LoVo (cell line): ENCODE measurements at regions not wholly inside any gene's neighbourhood (a gene's known extent, or its start where the extent isn't known, plus 50 kb on each side); places are given as distances from the start of the nearest gene placed in this dataset.

Experiments used
- DNase-seq: peaks from one replicate; pipeline ENCODE4 v3.0.0-alpha.2; 2016; ENCODE audit warnings: low spot score

GRCh38 chr1:106680216-106680615, 376.3 kb upstream of the PRMT6 start:
- no peak for DNase-seq

GRCh38 chr1:106680776-106681344, 375.6 kb upstream of the PRMT6 start:
- no peak for DNase-seq

- no peak for DNase-seq
These were observed 374.4 kb upstream of the PRMT6 start for GRCh38 chr1:106681939-106682522.

GRCh38 chr1:106688446-106688845, 368.0 kb upstream of the PRMT6 start:
- no peak for DNase-seq

DNA sequence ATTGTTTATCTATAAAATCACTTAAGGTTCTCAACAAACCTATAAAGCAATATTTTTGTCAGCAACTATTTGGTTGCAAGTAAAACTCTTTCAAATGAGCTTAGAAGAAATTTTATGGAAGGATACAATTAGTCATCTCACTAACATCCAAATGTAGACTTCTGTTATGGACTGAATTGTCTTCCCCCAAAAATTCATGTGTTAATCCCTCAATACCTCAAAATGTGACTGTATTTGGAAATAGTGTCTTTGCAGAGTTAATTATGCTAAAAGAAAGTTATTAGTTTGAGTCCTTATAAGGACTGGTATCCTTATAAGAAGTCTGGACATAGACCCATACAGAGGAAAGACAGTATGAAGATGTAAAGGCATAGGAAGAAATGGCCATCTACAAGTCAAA, 357.8 kb upstream of the PRMT6 start:
- no peak for DNase-seq

GRCh38 chr1:106699433-106699832, 357.0 kb upstream of the PRMT6 start:
- DNase-seq, result no peak

- no peak for DNase-seq
These were observed 356.3 kb upstream of the PRMT6 start for GRCh38 chr1:106700211-106700610.

GRCh38 chr1:106705971-106706370, 350.5 kb upstream of the PRMT6 start:
- DNase-seq, result no peak

DNA sequence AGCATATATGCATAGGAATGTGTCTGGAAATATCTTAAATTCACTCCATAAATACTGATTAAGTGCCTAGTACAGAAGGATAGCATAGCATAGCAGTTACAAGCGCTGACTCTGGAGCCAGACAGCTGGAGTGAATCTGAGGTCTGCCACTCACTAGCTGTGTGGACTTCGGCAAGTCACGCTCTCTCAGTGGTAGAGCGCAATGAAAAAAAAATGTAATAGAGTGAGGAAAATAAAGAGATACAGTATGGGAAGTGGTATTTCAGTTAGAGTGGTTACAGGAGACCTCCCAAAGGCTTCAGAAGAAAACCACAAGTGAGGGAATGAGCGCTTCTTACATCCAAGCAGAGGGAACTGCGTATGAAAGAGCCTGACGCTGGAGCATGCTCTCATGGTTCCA, 338.9 kb upstream of the PRMT6 start:
- DNase-seq, result no peak

- no peak for DNase-seq
These were observed 334.7 kb upstream of the PRMT6 start for GRCh38 chr1:106721790-106722189.

- no peak for DNase-seq
These were observed 334.0 kb upstream of the PRMT6 start for GRCh38 chr1:106722466-106722865.

GRCh38 chr1:106727171-106727570, 329.3 kb upstream of the PRMT6 start:
- no peak for DNase-seq

- no peak for DNase-seq
These were observed 309.9 kb upstream of the PRMT6 start for GRCh38 chr1:106746448-106747085.

DNA sequence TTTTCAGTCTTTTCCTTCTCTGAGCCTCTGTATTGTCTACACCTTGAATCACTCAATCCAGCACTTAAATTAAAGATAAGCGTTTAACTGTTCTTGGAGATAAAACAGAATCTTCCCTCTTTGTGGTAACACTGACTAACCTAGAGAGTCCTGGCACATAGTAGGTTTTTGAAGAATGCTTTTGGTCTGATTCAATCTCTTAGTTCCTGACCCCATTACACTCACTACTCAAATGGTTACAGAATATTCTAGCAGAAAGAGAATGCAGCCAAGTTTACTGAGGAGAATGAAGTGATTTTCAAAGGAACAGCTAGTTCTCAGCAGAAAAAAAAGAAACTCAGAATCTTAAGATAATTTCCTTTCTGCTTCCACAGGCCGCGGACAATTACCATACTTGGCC, 309.2 kb upstream of the PRMT6 start:
- no peak for DNase-seq

- no peak for DNase-seq
These were observed 308.7 kb upstream of the PRMT6 start for GRCh38 chr1:106747791-106748190.

DNA sequence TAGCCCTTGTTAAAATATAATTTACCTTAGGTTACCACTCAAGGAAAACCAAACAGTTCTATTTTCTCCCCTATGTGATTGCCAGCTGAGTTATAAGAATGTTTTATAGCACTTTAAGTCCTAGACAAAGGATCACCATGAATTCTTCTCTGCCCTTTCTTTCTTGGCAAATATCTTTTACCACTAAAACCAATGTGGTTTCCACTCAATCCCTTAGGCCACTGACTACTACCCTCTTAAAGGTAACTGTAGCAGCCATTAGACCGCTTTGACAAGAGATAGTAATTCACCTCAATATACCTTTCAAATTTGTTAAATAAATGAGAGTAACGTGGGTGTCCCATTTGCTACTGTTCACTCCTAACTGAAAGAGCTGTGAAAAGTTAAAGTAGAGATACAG, 307.9 kb upstream of the PRMT6 start:
- DNase-seq, result no peak

DNA sequence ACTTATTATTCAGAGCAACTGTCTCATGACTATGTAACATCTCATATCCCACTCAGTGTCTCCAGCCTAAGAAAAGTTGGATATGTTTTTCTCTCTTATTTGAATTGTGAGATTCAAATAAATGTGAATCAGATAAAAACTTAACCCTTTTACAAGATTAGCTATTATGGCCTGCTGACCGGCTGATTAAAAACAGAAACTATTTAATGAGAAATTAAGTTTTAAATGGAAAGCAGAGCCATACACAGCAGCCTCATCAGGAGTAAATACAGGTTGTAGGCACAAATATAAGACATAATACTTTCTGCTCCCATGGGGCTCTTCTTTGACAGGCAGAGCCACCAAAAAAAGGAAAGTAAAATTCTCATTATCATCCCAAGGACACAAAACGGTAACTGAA, 307.0 kb upstream of the PRMT6 start:
- DNase-seq, result no peak

DNA sequence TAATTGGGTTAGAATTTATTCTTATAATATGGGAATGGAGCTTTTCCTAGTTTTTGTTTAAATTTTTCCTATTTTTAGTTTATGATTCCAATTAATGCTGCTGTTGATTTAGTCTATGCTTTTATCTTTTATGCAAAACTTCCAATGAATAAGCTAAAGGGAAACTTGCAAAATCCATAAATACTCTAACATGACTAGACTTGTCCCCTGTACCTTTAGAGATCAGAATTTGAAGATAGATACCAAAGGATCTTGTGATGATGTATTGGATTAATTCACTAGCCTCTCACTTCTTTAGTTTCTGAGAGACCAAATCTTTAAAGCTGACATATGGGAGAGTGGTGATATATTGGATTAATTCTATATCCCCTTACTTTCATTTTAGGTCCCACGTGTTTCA, 306.6 kb upstream of the PRMT6 start:
- DNase-seq, result no peak

GRCh38 chr1:106751002-106751401, 305.5 kb upstream of the PRMT6 start:
- DNase-seq, result no peak

DNA sequence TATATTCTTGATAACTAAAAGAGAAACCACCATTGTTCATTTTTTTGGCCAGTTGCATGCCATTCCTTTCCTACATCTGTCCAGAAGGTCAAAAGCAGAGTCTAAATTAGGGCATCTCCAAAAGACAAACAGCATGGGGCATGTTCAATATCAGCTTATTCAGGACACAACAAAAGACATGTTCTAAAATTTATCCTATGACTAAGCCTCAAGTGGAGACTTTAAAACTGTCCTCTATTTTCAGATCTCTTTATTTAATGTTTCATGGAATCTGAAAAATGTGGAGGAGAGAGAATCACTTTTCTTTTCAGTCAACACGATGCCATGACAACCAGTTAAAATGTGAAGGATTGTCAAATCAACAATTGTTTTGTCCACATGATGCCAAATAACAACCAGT, 303.4 kb upstream of the PRMT6 start:
- DNase-seq, result no peak

- DNase-seq, result no peak
These were observed 301.5 kb upstream of the PRMT6 start for GRCh38 chr1:106754957-106755356.

DNA sequence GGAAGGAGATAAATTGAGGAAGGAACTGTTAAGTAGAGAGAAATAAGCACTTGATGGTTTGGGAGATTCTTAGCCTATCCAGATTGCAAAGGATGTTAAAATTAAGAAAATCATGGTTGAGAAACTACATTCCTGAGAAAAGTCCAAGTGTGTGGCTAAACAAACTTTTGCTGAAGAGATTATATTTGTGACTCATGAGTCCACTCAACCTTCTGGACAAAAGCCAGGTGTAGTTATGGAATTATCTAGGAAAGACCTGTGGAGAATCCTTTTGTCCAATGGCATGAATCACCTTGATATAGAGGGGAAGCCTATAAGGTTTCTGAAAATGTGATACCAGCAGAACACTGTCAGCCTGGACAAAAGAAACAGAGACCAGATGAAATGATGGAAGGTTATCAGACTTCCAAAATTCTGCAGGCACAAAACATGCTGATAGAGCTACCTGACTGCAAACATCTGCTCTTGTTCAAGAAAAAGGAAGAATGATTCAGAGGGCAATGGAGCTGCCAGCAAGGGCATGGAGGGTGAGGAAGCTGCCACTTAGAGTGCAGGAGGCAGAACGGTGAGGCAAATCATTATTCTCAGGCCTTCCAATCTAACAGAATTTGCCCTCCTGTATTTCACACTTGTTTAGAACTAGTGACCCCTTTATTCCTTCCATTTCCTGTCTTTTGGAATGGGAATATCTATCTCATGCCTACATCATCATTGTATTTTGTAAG, 300.6 kb upstream of the PRMT6 start:
- DNase-seq, result peak; percentile 6

DNA sequence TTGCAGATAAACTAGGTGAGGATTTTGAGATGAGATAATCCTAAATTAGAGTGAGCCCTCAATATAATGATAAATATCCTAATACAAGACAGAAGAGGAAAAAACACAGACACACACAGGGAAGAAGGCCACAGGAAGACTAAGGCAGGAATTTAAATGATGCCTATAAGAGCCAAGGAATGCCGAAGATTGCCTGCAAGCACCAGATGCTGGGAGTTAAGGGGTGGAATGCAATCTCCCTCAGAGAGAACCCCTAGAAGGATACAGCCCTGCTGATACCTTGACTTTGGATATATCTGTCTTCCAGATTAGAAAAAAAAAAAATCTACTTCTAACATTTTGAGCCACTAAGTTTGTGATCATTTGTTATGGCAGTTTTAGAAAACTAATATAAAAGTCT, 299.7 kb upstream of the PRMT6 start:
- no peak for DNase-seq
